GM12878 (cell line): ENCODE measurements at regions not wholly inside any gene's neighbourhood (a gene's known extent, or its start where the extent isn't known, plus 50 kb on each side); places are given as distances from the start of the nearest gene placed in this dataset.

ENCODE experiments used
- ATAC-seq: fragments of 200-7000 bp; cut with Tn5 transposase; 3 replicates; pipeline ENCODE4 v1.9.1; 2020; ENCODE audit warnings: mild to moderate bottlenecking, moderate library complexity
- BruUV-seq: library from RNA; stranded (reverse); fragments of 400-500 nt; replicated peaks from 2 replicates; lab custom pipeline; 2021; lab: Mats Ljungman, UMichigan
- CTCF ChIA-PET: fragments of 300-600 bp; sonication (Branson Sonifier 250); formaldehyde crosslinking; extraction: SDS; loops from one replicate; lab custom pipeline; 2021; ENCODE audit warnings: inconsistent platforms; lab: Yijun Ruan, JAX
- POLR2A ChIA-PET: fragments of 350-600 bp; formaldehyde crosslinking; extraction: SDS; loops from one replicate; lab custom pipeline; 2021; ENCODE audit warnings: inconsistent platforms; lab: Charles Lee
- RAD21 ChIA-PET: fragments of 300-600 bp; sonication (Branson Sonifier 250); formaldehyde crosslinking; loops from one replicate; lab custom pipeline; 2023; ENCODE audit warnings: antibody characterized with exemption; ENCODE audit not compliant: unreplicated experiment; lab: Charles Lee
- SMC1A ChIA-PET: fragments of 300-600 bp; sonication (Branson Sonifier 250); formaldehyde crosslinking; loops from one replicate; lab custom pipeline; 2023; ENCODE audit not compliant: unreplicated experiment, uncharacterized antibody; lab: Charles Lee
- DNase-seq: peaks from one replicate; pipeline ENCODE4 v3.0.0-alpha.2; 2011; ENCODE audit warnings: low read depth, low spot score
- FAIRE-seq: peaks from 3 replicates; lab custom pipeline; 2011; peaks lifted over from hg19 to GRCh38; lab: Jason Lieb, UNC
- H2AFZ ChIP-seq: 2 replicates; pipeline ENCODE4 v1.6.0; 2011; ENCODE audit warnings: low read depth, low read length, control low read depth; ENCODE audit not compliant: control insufficient read depth
- H3K27ac ChIP-seq: 2 replicates; pipeline ENCODE4 v1.5.1; 2011; ENCODE audit warnings: control low read depth; ENCODE audit not compliant: control insufficient read depth, insufficient read depth
- H3K27me3 ChIP-seq, 2 experiments: replicated peaks in 1 of 2; 2 replicates each; pipeline versions ENCODE4 v1.6.0 to v1.6.1; 2011; ENCODE audit warnings: low read length in 1 of 2; ENCODE audit not compliant: control insufficient read depth in 2 of 2, insufficient read depth in 2 of 2
- H3K36me3 ChIP-seq, 2 experiments: 2 replicates each; pipeline ENCODE4 v1.5.1; 2011; ENCODE audit warnings: low read length in 1 of 2; ENCODE audit not compliant: control insufficient read depth in 2 of 2, insufficient read depth in 2 of 2
- H3K4me1 ChIP-seq: 2 replicates; pipeline ENCODE4 v1.6.1; 2011; ENCODE audit warnings: mild to moderate bottlenecking, low read length, moderate library complexity, mixed read lengths; ENCODE audit not compliant: control insufficient read depth, insufficient read depth
- H3K4me2 ChIP-seq: 2 replicates; pipeline ENCODE4 v1.6.0; 2011; ENCODE audit warnings: control low read depth; ENCODE audit not compliant: control insufficient read depth, insufficient read depth
- H3K4me3 ChIP-seq: fragments of 200-600 bp; sonication (generic); 2 replicates; pipeline ENCODE4 v1.5.1; 2016
- H3K79me2 ChIP-seq: 2 replicates; pipeline ENCODE4 v1.6.0; 2011; ENCODE audit warnings: low read length; ENCODE audit not compliant: control insufficient read depth, insufficient read depth
- H3K9ac ChIP-seq: 2 replicates; pipeline ENCODE4 v1.8.0; 2011; ENCODE audit warnings: low read length, control low read depth, mixed read lengths; ENCODE audit not compliant: control insufficient read depth, insufficient read depth
- H3K9me3 ChIP-seq: replicated peaks from 3 replicates; pipeline ENCODE4 v1.5.1; 2011; ENCODE audit warnings: mild to moderate bottlenecking, low read length; ENCODE audit not compliant: control insufficient read depth, insufficient read depth
- H4K20me1 ChIP-seq: 2 replicates; pipeline ENCODE4 v1.6.0; 2011; ENCODE audit not compliant: control insufficient read depth, insufficient read depth
- E2F8 ChIP-seq: fragments of 450-650 bp; IDR thresholded peaks from 2 replicates; pipeline ENCODE4 v1.6.1; 2018; ENCODE audit warnings: mild to moderate bottlenecking, low read depth, moderate library complexity; ENCODE audit not compliant: partially characterized antibody
- IRF4 ChIP-seq: IDR thresholded peaks from 2 replicates; pipeline ENCODE4 v1.6.1; 2011; ENCODE audit warnings: low read depth, low read length
- REST ChIP-seq: IDR thresholded peaks from 2 replicates; pipeline ENCODE4 v1.6.1; 2012; ENCODE audit warnings: mild to moderate bottlenecking, low read depth, low read length
- WGBS: methylation state at CpG from one replicate; pipeline ENCODE4 v1.1.6; 2016; ENCODE audit warnings: low lambda C conversion rate; ENCODE audit not compliant: insufficient replicate concordance, insufficient coverage; ENCODE audit errors: missing lambda C conversion rate; 5-methylcytosine and 5-hydroxymethylcytosine counted together
- in situ Hi-C: fragments of 300-500 bp; cut with MboI; formaldehyde crosslinking; loops from 9 replicates; pipeline ENCODE4 v1.14.3; 2018; ENCODE audit warnings: mixed read lengths
- intact Hi-C: fragments of 100-400 bp; cut with micrococcal nuclease; formaldehyde crosslinking; loops from one replicate; pipeline ENCODE4 v1.14.2; 2022; ENCODE audit not compliant: unreplicated experiment
- TF ChIP-seq, protein P1 (sequence below): fragments of 450-650 bp; formaldehyde crosslinking; IDR thresholded peaks from 2 replicates; pipeline ENCODE4 v1.5.0; 2022; ENCODE audit warnings: mild to moderate bottlenecking, missing genetic modification characterization

DNA sequence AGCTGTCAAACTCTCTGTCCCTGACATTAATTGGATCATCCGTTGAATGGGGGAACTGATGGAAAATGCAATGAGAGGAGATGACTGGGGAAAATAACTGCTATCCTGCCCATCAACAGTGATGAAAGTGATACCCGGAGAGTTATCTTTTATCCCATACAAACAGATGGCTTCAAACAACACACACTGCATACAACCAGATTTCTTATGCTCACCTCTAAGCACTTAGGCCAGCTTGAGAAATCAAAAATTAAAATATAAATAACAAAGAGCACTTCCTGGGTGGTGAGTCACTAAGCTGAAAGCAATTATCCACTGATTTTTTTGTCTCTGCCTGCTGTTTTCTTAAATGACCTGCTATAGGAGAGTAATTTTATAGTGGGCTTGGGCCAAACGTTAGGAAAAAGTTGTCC, 237.6 kb upstream of the RGPD4 start:
- ChIA-PET RAD21 (no interaction called here), CTCF (interaction anchor here (0.9 kb wide), 1 partner anchor 21 kb away, joined by 3 read pairs; no protein-coding TSS in a partner anchor), SMC1A (no interaction called here), POLR2A (no interaction called here)
- TF ChIP-seq REST: no peak
- TF ChIP-seq IRF4: no peak
- no peaks in the 10 kb centered on the region for H3K27me3 ChIP-seq
- no peak overlapping the region for H3K4me3 ChIP-seq
- no peak for FAIRE-seq
- WGBS: 35% methylated on average over 3 of the region's 3 CpGs
- intact Hi-C loops: no loop called here
- no peak overlapping the region for H3K4me2 ChIP-seq
- no peak overlapping the region for H2AFZ ChIP-seq
- ATAC-seq: no peak
- H3K9me3 ChIP-seq: no peaks in the 10 kb centered on the region
- H3K27ac ChIP-seq: no peak overlapping the region
- H3K4me1 ChIP-seq: no peaks in the 10 kb centered on the region
- no peak overlapping the region for H3K9ac ChIP-seq
- no TSS peak for BruUV-seq
- H3K36me3 ChIP-seq: no peaks in the 10 kb centered on the region
- no peaks in the 10 kb centered on the region for H3K79me2 ChIP-seq
- DNase-seq: no peak
- no peaks in the 10 kb centered on the region for H4K20me1 ChIP-seq
- in situ Hi-C loops: no loop called here

DNA sequence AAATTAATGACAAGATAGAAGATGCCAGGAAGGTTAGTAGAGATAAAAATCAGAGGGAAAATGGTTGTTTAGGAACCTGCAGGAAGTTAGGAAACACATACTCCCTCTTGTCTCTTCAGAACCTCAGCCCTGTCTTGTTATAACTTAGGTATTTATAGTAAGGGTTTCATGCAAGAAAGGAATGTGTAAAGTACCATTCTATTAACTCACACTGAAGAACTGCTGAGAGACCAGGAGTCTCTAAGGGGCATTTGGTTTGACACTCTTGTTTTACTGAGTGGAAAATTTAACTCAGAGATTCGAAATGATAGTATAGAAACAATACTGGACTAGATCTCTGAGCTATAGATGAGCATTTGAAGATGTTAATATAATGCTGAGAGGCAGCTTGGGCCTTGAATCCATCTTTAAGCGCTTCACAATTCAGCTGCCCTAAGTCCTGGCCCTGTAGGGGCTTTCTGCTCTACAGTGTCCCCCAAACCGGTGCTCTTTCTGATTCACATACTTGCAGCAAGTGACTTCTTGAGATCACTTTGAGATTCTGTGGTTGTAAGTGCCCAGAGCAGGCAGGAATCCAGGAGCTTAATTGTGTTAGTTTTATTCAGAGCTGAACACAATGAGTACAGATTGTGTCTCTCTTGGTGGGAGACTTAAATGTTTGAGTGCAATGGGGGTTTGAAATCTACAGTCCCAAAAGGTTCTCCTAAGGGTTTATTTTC, 235.0 kb upstream of the RGPD4 start:
- H3K4me2 ChIP-seq: no peak overlapping the region
- in situ Hi-C loops (no loop called here), intact Hi-C loops (no loop called here)
- no peak overlapping the region for H3K27ac ChIP-seq
- H3K9me3 ChIP-seq: no peaks in the 10 kb centered on the region
- WGBS: 9% methylated on average over 3 of the region's 3 CpGs
- no TSS peak for BruUV-seq
- ChIA-PET CTCF (no interaction called here), POLR2A (no interaction called here), RAD21 (no interaction called here), SMC1A (no interaction called here)
- no peaks in the 10 kb centered on the region for H3K4me1 ChIP-seq
- H3K79me2 ChIP-seq: no peaks in the 10 kb centered on the region
- no peak overlapping the region for H3K9ac ChIP-seq
- H2AFZ ChIP-seq: no peak overlapping the region
- H3K27me3 ChIP-seq: no peaks in the 10 kb centered on the region
- ATAC-seq: no peak
- no peaks in the 10 kb centered on the region for H3K36me3 ChIP-seq
- no peaks in the 10 kb centered on the region for H4K20me1 ChIP-seq
- H3K4me3 ChIP-seq: no peak overlapping the region
- DNase-seq: no peak
- FAIRE-seq: no peak
- TF ChIP-seq, protein P1, sequence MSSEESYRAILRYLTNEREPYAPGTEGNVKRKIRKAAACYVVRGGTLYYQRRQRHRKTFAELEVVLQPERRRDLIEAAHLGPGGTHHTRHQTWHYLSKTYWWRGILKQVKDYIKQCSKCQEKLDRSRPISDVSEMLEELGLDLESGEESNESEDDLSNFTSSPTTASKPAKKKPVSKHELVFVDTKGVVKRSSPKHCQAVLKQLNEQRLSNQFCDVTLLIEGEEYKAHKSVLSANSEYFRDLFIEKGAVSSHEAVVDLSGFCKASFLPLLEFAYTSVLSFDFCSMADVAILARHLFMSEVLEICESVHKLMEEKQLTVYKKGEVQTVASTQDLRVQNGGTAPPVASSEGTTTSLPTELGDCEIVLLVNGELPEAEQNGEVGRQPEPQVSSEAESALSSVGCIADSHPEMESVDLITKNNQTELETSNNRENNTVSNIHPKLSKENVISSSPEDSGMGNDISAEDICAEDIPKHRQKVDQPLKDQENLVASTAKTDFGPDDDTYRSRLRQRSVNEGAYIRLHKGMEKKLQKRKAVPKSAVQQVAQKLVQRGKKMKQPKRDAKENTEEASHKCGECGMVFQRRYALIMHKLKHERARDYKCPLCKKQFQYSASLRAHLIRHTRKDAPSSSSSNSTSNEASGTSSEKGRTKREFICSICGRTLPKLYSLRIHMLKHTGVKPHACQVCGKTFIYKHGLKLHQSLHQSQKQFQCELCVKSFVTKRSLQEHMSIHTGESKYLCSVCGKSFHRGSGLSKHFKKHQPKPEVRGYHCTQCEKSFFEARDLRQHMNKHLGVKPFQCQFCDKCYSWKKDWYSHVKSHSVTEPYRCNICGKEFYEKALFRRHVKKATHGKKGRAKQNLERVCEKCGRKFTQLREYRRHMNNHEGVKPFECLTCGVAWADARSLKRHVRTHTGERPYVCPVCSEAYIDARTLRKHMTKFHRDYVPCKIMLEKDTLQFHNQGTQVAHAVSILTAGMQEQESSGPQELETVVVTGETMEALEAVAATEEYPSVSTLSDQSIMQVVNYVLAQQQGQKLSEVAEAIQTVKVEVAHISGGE (CRISPR knock-in tag): no peak
- TF ChIP-seq E2F8: no peak
